Chondrocyte (in vitro differentiated cells): ENCODE measurements at regions not wholly inside any gene's neighbourhood (a gene's known extent, or its start where the extent isn't known, plus 50 kb on each side); places are given as distances from the start of the nearest gene placed in this dataset.

Experiments used
- DNase-seq: peaks from one replicate; pipeline ENCODE4 v3.0.0; 2021; ENCODE audit warnings: mixed read lengths, low spot score
- H3K27ac Mint-ChIP-seq: one replicate; pipeline ENCODE4 v1.8.0; 2021; ENCODE audit warnings: mild to moderate bottlenecking, moderate library complexity, mixed read lengths; ENCODE audit not compliant: unreplicated experiment
- H3K27me3 Mint-ChIP-seq: 2 replicates; pipeline ENCODE4 v1.8.0; 2021; ENCODE audit warnings: low read depth, mixed read lengths
- H3K36me3 Mint-ChIP-seq: 2 replicates; pipeline ENCODE4 v1.8.0; 2021; ENCODE audit warnings: low read depth, mixed read lengths
- H3K4me1 Mint-ChIP-seq: 2 replicates; pipeline ENCODE4 v1.8.0; 2021; ENCODE audit warnings: low read depth, mild to moderate bottlenecking, mixed read lengths
- H3K4me3 Mint-ChIP-seq: one replicate; pipeline ENCODE4 v1.8.0; 2021; ENCODE audit warnings: mild to moderate bottlenecking, moderate library complexity, mixed read lengths; ENCODE audit not compliant: unreplicated experiment
- H3K9me3 Mint-ChIP-seq: 2 replicates; pipeline ENCODE4 v1.8.0; 2021; ENCODE audit warnings: low read depth, mixed read lengths
- CTCF ChIP-seq: fragments of 200-600 bp; sonication (generic); IDR thresholded peaks from 2 replicates; pipeline ENCODE4 v1.5.0; 2021; ENCODE audit warnings: antibody characterized with exemption, mild to moderate bottlenecking, moderate library complexity

DNA sequence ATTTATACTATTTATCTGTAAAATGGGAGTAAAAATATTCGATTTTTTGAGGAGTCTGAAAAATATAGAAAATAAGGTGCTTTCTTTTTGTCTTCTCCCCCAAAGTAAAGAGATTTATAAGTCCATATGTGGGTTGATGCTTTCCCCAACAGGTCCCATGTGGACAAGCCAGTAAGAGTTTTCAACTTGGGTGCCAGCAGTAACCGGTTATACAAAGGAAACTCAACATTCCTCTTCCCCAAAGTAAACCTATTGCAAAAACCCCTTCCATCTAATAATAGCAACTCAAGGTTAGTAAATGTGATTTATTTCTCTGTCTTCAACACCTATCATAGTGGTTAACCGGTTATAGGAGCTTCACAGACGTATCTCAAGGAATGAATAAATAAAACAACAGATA is 1206.9 kb upstream of the SEL1L start:
- H3K9me3 Mint-ChIP-seq = peaks cover 2% of the 10 kb centered on the region
- TF ChIP-seq CTCF = no peak
- no peak overlapping the region for H3K4me3 Mint-ChIP-seq
- H3K36me3 Mint-ChIP-seq = no peaks in the 10 kb centered on the region
- no peaks in the 10 kb centered on the region for H3K4me1 Mint-ChIP-seq
- no peak for DNase-seq
- no peak overlapping the region for H3K27ac Mint-ChIP-seq
- no peaks in the 10 kb centered on the region for H3K27me3 Mint-ChIP-seq

GRCh38 chr14:82755476-82755875 is 1221.8 kb upstream of the SEL1L start:
- Mint-ChIP-seq H3K27ac (no peak overlapping the region), H3K9me3 (peaks cover 13% of the 10 kb centered on the region), H3K4me3 (no peak overlapping the region), H3K36me3 (no peaks in the 10 kb centered on the region), H3K4me1 (no peaks in the 10 kb centered on the region), H3K27me3 (no peaks in the 10 kb centered on the region)
- TF ChIP-seq CTCF = no peak
- DNase-seq = no peak

- no peak overlapping the region for H3K4me3 Mint-ChIP-seq
- DNase-seq = no peak
- no peaks in the 10 kb centered on the region for H3K27me3 Mint-ChIP-seq
- H3K36me3 Mint-ChIP-seq = no peaks in the 10 kb centered on the region
- no peak overlapping the region for H3K27ac Mint-ChIP-seq
- no peaks in the 10 kb centered on the region for H3K4me1 Mint-ChIP-seq
- H3K9me3 Mint-ChIP-seq = peaks cover 13% of the 10 kb centered on the region
- no peak for TF ChIP-seq CTCF
Observed at GRCh38 chr14:82755923-82756322, 1222.3 kb upstream of the SEL1L start.

GRCh38 chr14:82757776-82758175 is 1224.1 kb upstream of the SEL1L start:
- Mint-ChIP-seq H3K9me3 (peaks cover 13% of the 10 kb centered on the region), H3K4me3 (no peak overlapping the region), H3K4me1 (no peaks in the 10 kb centered on the region), H3K36me3 (no peaks in the 10 kb centered on the region), H3K27me3 (no peaks in the 10 kb centered on the region), H3K27ac (no peak overlapping the region)
- no peak for TF ChIP-seq CTCF
- no peak for DNase-seq

- H3K4me3 Mint-ChIP-seq = no peak overlapping the region
- H3K27me3 Mint-ChIP-seq = no peaks in the 10 kb centered on the region
- no peaks in the 10 kb centered on the region for H3K9me3 Mint-ChIP-seq
- no peak overlapping the region for H3K27ac Mint-ChIP-seq
- TF ChIP-seq CTCF = no peak
- no peaks in the 10 kb centered on the region for H3K4me1 Mint-ChIP-seq
- H3K36me3 Mint-ChIP-seq = no peaks in the 10 kb centered on the region
- DNase-seq = no peak
Observed at GRCh38 chr14:82759656-82760055, 1226.0 kb upstream of the SEL1L start.
